GM12875 (cell line): ENCODE measurements at regions not wholly inside any gene's neighbourhood (a gene's known extent, or its start where the extent isn't known, plus 50 kb on each side); places are given as distances from the start of the nearest gene placed in this dataset.

ENCODE experiments used
- H3K4me3 ChIP-seq: one replicate; pipeline ENCODE4 v1.5.1; 2011; ENCODE audit warnings: low read depth, low read length, control low read depth
- CTCF ChIP-seq: IDR thresholded peaks from 2 replicates; pipeline ENCODE4 v1.5.1; 2011; ENCODE audit warnings: low read depth, mild to moderate bottlenecking, control low read depth, inconsistent platforms, low read length, moderate library complexity, borderline replicate concordance; ENCODE audit not compliant: insufficient read depth

DNA sequence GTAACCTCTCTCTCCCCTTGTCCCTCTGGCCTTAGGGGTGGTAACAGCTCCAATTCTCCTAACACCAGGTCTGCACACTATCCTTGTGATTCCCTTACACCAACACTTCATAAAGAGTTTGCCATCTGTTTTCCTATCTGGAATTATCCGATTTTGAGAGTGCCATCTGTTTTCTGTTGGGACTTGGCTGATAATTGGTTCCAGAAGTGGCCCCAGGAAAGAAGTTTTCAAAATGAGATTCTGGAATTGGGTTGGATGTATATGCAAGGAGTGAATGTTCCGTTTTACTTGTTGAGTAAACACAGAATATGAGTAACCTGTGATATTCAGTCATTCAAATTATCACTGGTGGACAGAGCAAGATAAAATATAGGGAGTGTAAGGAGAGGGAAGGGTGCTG, 134.1 kb upstream of the HS3ST3A1 start:
- no peak overlapping the region for H3K4me3 ChIP-seq
- no peak for TF ChIP-seq CTCF

DNA sequence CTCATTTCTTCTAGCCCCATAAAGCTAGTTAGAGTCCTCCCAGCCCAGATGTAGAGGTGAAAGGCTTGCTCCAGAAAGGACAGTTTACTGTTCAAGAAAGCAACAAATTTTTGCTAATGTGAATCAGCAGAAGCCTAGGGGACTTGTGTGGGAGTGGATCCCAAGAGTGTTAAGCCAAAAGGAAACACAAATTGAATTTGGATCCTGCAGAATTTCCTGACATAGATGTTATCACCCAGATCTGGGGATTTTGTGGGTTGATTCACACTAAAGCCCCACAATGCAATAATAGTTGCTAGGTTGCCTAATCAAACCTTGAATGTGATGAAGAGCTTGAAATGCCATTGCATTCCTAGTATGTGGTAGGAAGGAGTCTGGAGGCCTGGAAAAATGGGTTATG, 135.2 kb upstream of the HS3ST3A1 start:
- H3K4me3 ChIP-seq: no peak overlapping the region
- TF ChIP-seq CTCF: no peak

DNA sequence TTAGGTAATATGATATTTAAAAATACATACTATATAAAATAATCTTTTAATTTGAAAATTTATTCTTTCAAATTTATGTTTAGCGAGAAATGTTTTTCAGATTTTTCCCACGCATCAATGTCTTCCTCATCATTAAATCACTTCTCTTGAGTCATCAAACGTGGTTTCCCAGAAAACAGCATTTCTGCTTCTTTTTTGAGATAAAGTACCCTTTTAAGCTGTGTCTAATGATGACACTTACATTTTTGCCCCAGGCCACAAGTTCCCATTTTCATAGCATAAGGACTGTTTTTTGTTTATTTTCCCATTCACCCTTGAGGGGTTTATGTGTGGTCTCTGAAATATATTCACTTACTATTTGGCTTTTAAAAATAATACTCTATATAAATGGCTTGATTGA, 139.0 kb upstream of the HS3ST3A1 start:
- H3K4me3 ChIP-seq: no peak overlapping the region
- no peak for TF ChIP-seq CTCF

GRCh38 chr17:13741744-13742143, 140.0 kb upstream of the HS3ST3A1 start:
- H3K4me3 ChIP-seq: no peak overlapping the region
- no peak for TF ChIP-seq CTCF

GRCh38 chr17:13743906-13744305, 142.2 kb upstream of the HS3ST3A1 start:
- TF ChIP-seq CTCF: no peak
- no peak overlapping the region for H3K4me3 ChIP-seq

DNA sequence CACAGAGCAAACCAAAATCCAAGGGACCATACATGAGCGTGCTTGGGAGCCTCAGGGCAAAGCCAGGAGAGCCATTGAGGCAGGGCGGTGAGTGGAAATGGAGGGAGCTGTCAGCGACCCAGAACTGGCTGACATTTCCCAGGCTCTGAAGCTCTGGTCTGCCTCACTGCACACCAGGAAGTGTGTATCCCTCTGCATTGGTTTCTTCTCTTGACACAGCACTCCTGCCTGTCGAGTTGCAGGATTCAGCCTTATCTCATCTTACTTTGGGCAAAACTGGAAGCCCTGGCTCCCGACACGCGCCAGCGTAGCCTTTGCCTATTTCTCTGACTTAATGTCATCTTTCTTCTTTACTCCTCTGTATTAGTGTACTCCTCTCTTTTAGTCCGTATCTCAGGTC, 144.7 kb upstream of the HS3ST3A1 start:
- no peak overlapping the region for H3K4me3 ChIP-seq
- no peak for TF ChIP-seq CTCF

DNA sequence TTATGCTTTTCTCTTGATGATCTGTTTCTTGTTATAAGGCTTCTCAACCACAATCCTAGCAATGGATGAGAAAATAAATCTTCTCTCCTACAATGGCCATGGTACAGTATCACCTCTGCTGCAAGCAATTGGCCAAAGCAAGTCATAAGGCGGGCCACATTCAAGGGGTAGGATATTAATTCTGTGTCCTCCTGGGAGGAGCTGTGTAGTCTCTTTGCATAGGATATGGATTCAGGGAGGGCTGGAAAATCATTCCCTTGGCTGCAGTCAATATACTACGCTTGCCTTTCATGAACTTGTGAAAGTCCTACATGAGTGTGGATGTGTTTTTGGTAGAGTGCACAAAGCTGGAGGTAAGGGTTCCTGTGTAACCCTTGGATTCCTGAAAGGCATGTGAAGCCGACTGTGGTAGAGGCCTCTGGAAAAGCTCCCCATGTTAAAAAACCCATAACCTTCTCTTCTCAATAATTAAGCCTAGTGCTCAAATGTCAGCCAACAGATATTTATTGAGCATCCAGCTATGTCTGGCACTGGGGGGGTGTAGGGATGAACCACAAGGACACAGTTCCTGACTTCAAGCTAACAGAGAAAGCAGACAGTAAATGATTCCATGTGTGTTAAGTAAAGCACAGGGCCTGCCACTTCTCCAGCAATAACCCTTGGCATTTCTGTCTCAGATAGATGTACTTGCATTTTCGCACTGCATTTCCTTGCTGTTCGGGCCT, 147.6 kb upstream of the HS3ST3A1 start:
- TF ChIP-seq CTCF: no peak
- H3K4me3 ChIP-seq: no peak overlapping the region
